ENCODE measurements at regions not wholly inside any gene's neighbourhood (a gene's known extent, or its start where the extent isn't known, plus 50 kb on each side); places are given as distances from the start of the nearest gene placed in this dataset.

DNA sequence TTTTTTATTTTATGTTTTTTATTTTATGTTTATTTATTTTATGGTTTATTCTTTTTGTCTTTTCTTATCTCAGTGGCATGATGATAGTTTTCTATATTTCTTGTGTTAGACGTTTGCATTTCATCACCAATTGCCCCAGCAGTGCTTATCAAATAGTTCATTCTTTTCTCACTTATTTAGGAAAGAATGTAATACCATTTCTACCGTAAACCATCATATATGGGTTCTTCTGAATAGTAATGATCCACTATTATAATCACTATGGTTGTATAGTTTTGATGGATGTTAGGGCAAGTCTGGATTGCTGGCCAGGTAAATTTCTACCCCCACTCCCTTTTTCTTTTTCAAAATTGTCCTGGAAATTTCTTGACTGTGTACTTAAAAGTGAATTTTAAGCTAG is 134.6 kb upstream of the FBXO33 start:
- Histone ChIP-seq H3K4me3 (replicated peaks in 1 of 2; ENCODE audit: low read depth in 1 of 2, low read length in 2 of 2) (no peak overlapping the region), H3K4me1 (ENCODE audit: control insufficient read depth in 1 of 2, insufficient read depth in 2 of 2, low read length in 2 of 2) (no peaks in the 10 kb centered on the region), H3K9me3 (ENCODE audit: control insufficient read depth in 1 of 2, insufficient read depth in 1 of 2, low read depth in 1 of 2, low read length in 2 of 2) (no peaks in the 10 kb centered on the region), H4K20me1 (ENCODE audit: insufficient read depth) (no peaks in the 10 kb centered on the region), H3K4me2 (ENCODE audit: low read length) (no peak overlapping the region), H3K27me3 (ENCODE audit: insufficient read depth, low read length) (no peaks in the 10 kb centered on the region), H3K36me3 (ENCODE audit: control insufficient read depth in 1 of 2, insufficient read depth in 2 of 2, low read length in 2 of 2) (no peaks in the 10 kb centered on the region), H3K27ac (ENCODE audit: low read depth, low read length) (no peak overlapping the region), H3K9ac (ENCODE audit: low read length) (no peak overlapping the region), H3K79me2 (ENCODE audit: insufficient read depth, low read length) (no peaks in the 10 kb centered on the region), H3K9me2 (ENCODE audit: insufficient read depth) (no peaks in the 10 kb centered on the region), H2AFZ (ENCODE audit: low read depth, low read length, poor library complexity, severe bottlenecking) (no peak overlapping the region)
- POLR2A ChIA-PET = no interaction called here
- no peak for TF ChIP-seq CEBPB (IDR thresholded peaks at IDR 0.05; ENCODE audit: low read depth)
- TF ChIP-seq JUND (IDR thresholded peaks at IDR 0.05) = no peak
- TF ChIP-seq EGR1 (IDR thresholded peaks at IDR 0.05; ENCODE audit: low read depth) = no peak
- DNase-seq (ENCODE audit: low read depth, low spot score) (no peak), ATAC-seq (no peak)
- no TSS peak for BruUV-seq (replicated peaks)
- CTCF ChIA-PET = no interaction called here
- intact Hi-C loops (cut with micrococcal nuclease) = no loop called here
- RAD21 ChIA-PET (ENCODE audit: low non-redundant PET in 1 of 2, low total read pairs in 2 of 2, uncharacterized antibody in 2 of 2, unreplicated experiment in 2 of 2) = no interaction called here

- Histone ChIP-seq H3K4me2 (ENCODE audit: low read length) (no peak overlapping the region), H3K9me3 (ENCODE audit: control insufficient read depth in 1 of 2, insufficient read depth in 1 of 2, low read depth in 1 of 2, low read length in 2 of 2) (no peaks in the 10 kb centered on the region; a peak in 1 of 4 replicates), H3K9me2 (ENCODE audit: insufficient read depth) (no peaks in the 10 kb centered on the region), H3K36me3 (ENCODE audit: control insufficient read depth in 1 of 2, insufficient read depth in 2 of 2, low read length in 2 of 2) (no peaks in the 10 kb centered on the region), H2AFZ (ENCODE audit: low read depth, low read length, poor library complexity, severe bottlenecking) (no peak overlapping the region), H3K27me3 (ENCODE audit: insufficient read depth, low read length) (no peaks in the 10 kb centered on the region), H3K4me1 (ENCODE audit: control insufficient read depth in 1 of 2, insufficient read depth in 2 of 2, low read length in 2 of 2) (no peaks in the 10 kb centered on the region), H3K4me3 (replicated peaks in 1 of 2; ENCODE audit: low read depth in 1 of 2, low read length in 2 of 2) (no peak overlapping the region), H4K20me1 (ENCODE audit: insufficient read depth) (no peaks in the 10 kb centered on the region), H3K79me2 (ENCODE audit: insufficient read depth, low read length) (no peaks in the 10 kb centered on the region), H3K9ac (ENCODE audit: low read length) (no peak overlapping the region), H3K27ac (ENCODE audit: low read depth, low read length) (no peak overlapping the region)
- no TSS peak for BruUV-seq (replicated peaks)
- POLR2A ChIA-PET = no interaction called here
- no peak for DNase-seq (ENCODE audit: low read depth, low spot score)
- CTCF ChIA-PET = no interaction called here
- RAD21 ChIA-PET (ENCODE audit: low non-redundant PET in 1 of 2, low total read pairs in 2 of 2, uncharacterized antibody in 2 of 2, unreplicated experiment in 2 of 2) = no interaction called here
- no peak for ATAC-seq
- intact Hi-C loops (cut with micrococcal nuclease) = no loop called here
- no peak for TF ChIP-seq SIN3A (IDR thresholded peaks at IDR 0.05; ENCODE audit: low read depth)
- TF ChIP-seq, protein P1, sequence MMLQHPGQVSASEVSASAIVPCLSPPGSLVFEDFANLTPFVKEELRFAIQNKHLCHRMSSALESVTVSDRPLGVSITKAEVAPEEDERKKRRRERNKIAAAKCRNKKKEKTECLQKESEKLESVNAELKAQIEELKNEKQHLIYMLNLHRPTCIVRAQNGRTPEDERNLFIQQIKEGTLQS (IDR thresholded peaks at IDR 0.05) = no peak
- TF ChIP-seq RAD21 (IDR thresholded peaks at IDR 0.05; ENCODE audit: low read depth) = no peak
- TF ChIP-seq CBX3 (IDR thresholded peaks at IDR 0.05; ENCODE audit: low read depth) = no peak
- TF ChIP-seq CEBPB (IDR thresholded peaks at IDR 0.05; ENCODE audit: low read depth) = no peak
- TF ChIP-seq POLR2A (IDR thresholded peaks at IDR 0.05; ENCODE audit: borderline replicate concordance, extremely low read depth, insufficient read depth, insufficient read length) = no peak
- no peak for TF ChIP-seq YY1 (IDR thresholded peaks at IDR 0.05; ENCODE audit: extremely low read depth, insufficient replicate concordance, low read depth, low read length)
- no peak for TF ChIP-seq JUND (IDR thresholded peaks at IDR 0.05)
- TF ChIP-seq MAX (IDR thresholded peaks at IDR 0.05) = no peak
- no peak for TF ChIP-seq REST (IDR thresholded peaks at IDR 0.05; ENCODE audit: low read depth)
- TF ChIP-seq ZNF274 (IDR thresholded peaks at IDR 0.05; ENCODE audit: low read depth, low read length) = no peak
- TF ChIP-seq ELF1 (IDR thresholded peaks at IDR 0.05; ENCODE audit: borderline replicate concordance, low read depth) = no peak
- no peak for TF ChIP-seq FOSL1 (IDR thresholded peaks at IDR 0.05; ENCODE audit: low read depth)
- TF ChIP-seq, protein P2, sequence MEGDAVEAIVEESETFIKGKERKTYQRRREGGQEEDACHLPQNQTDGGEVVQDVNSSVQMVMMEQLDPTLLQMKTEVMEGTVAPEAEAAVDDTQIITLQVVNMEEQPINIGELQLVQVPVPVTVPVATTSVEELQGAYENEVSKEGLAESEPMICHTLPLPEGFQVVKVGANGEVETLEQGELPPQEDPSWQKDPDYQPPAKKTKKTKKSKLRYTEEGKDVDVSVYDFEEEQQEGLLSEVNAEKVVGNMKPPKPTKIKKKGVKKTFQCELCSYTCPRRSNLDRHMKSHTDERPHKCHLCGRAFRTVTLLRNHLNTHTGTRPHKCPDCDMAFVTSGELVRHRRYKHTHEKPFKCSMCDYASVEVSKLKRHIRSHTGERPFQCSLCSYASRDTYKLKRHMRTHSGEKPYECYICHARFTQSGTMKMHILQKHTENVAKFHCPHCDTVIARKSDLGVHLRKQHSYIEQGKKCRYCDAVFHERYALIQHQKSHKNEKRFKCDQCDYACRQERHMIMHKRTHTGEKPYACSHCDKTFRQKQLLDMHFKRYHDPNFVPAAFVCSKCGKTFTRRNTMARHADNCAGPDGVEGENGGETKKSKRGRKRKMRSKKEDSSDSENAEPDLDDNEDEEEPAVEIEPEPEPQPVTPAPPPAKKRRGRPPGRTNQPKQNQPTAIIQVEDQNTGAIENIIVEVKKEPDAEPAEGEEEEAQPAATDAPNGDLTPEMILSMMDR (IDR thresholded peaks at IDR 0.05 in 2 of 3, conservative IDR thresholded peaks at IDR 0.05 in 1 of 3; ENCODE audit: borderline replicate concordance in 1 of 3, insufficient read depth in 1 of 3, low read depth in 2 of 3, low read length in 2 of 3) = no peak
- TF ChIP-seq SP1 (IDR thresholded peaks at IDR 0.05; ENCODE audit: low read depth) = no peak
- TF ChIP-seq ZFX (IDR thresholded peaks at IDR 0.05) = no peak
These were observed 131.1 kb upstream of the FBXO33 start for GRCh38 chr14:39563361-39563760.
